CD4-positive, alpha-beta T cell (primary cell): ENCODE measurements at regions not wholly inside any gene's neighbourhood (a gene's known extent, or its start where the extent isn't known, plus 50 kb on each side); places are given as distances from the start of the nearest gene placed in this dataset.

Source experiments
- ATAC-seq: fragments of 200-7000 bp; cut with Tn5 transposase; one replicate; pipeline ENCODE4 v1.10.0; 2022; ENCODE audit warnings: mild to moderate bottlenecking; ENCODE audit not compliant: poor library complexity
- CTCF ChIA-PET: fragments of 350-600 bp; sonication (Branson Sonifier 250); formaldehyde crosslinking; loops from one replicate; lab custom pipeline; 2021; ENCODE audit warnings: antibody characterized with exemption, inconsistent platforms; lab: Charles Lee
- POLR2A ChIA-PET: fragments of 350-600 bp; sonication (Branson Sonifier 250); formaldehyde crosslinking; loops from one replicate; lab custom pipeline; 2021; ENCODE audit warnings: antibody characterized with exemption, inconsistent platforms; lab: Charles Lee
- DNase-seq, 14 experiments: peaks; one replicate each; pipeline ENCODE4 v3.0.0-alpha.2; 2013 to 2020; ENCODE audit warnings: mixed read lengths in 2 of 14
- H3K27ac ChIP-seq, 2 donors: one replicate each; pipeline versions ENCODE4 v1.5.1 to v1.7.0; 2013; ENCODE audit warnings: low read length in 2 of 2, low read depth in 1 of 2, mild to moderate bottlenecking in 1 of 2
- H3K27me3 ChIP-seq, 2 experiments: 1 replicate in 1 of 2; 2 replicates in 1 of 2; pipeline versions ENCODE4 v1.6.1 to v1.7.0; 2013; ENCODE audit warnings: low read length in 2 of 2, control low read depth in 1 of 2, mild to moderate bottlenecking in 1 of 2, moderate library complexity in 1 of 2; ENCODE audit not compliant: insufficient read depth in 2 of 2, control insufficient read depth in 1 of 2
- H3K36me3 ChIP-seq: one replicate; pipeline ENCODE4 v1.6.1; 2013; ENCODE audit warnings: low read length, control low read depth; ENCODE audit not compliant: insufficient read depth
- H3K4me1 ChIP-seq: one replicate; pipeline ENCODE4 v1.6.1; 2013; ENCODE audit warnings: low read length, control low read depth; ENCODE audit not compliant: insufficient read depth
- H3K4me3 ChIP-seq: one replicate; pipeline ENCODE4 v1.5.1; 2013; ENCODE audit warnings: mild to moderate bottlenecking, low read length, moderate library complexity
- H3K9me3 ChIP-seq, 2 experiments: 1 replicate in 1 of 2; 2 replicates in 1 of 2; pipeline versions ENCODE4 v1.6.1 to v1.7.0; 2013; ENCODE audit warnings: low read length in 2 of 2, mild to moderate bottlenecking in 2 of 2, control low read depth in 1 of 2, moderate library complexity in 1 of 2; ENCODE audit not compliant: control insufficient read depth in 1 of 2, insufficient read depth in 1 of 2
- H3K27ac Mint-ChIP-seq: one replicate; pipeline ENCODE4 v1.8.0; 2020; ENCODE audit warnings: mixed read lengths
- H3K27me3 Mint-ChIP-seq: one replicate; pipeline ENCODE4 v1.8.0; 2021; ENCODE audit warnings: mixed read lengths
- H3K36me3 Mint-ChIP-seq: one replicate; pipeline ENCODE4 v1.8.0; 2021; ENCODE audit warnings: low read depth, mixed read lengths
- H3K4me1 Mint-ChIP-seq: one replicate; pipeline ENCODE4 v1.8.0; 2021; ENCODE audit warnings: low read depth, mixed read lengths
- H3K4me3 Mint-ChIP-seq: one replicate; pipeline ENCODE4 v1.8.0; 2020; ENCODE audit warnings: mild to moderate bottlenecking, mixed read lengths
- H3K9me3 Mint-ChIP-seq: one replicate; pipeline ENCODE4 v1.8.0; 2020; ENCODE audit warnings: mixed read lengths
- intact Hi-C, 2 experiments: fragments of 100-400 bp; cut with DNase I in 1 of 2; cut with micrococcal nuclease in 1 of 2; formaldehyde crosslinking; loops; one replicate each; pipeline versions ENCODE4 v1.15.1 to v1.9.0; 2023 to 2025; cut with DNase I, micrococcal nuclease
- TF ChIP-seq, protein P1 (sequence below): fragments of 200-600 bp; IDR thresholded peaks from one replicate; pipeline ENCODE4 v1.8.0; 2022; ENCODE audit warnings: antibody characterized with exemption, mild to moderate bottlenecking

DNA sequence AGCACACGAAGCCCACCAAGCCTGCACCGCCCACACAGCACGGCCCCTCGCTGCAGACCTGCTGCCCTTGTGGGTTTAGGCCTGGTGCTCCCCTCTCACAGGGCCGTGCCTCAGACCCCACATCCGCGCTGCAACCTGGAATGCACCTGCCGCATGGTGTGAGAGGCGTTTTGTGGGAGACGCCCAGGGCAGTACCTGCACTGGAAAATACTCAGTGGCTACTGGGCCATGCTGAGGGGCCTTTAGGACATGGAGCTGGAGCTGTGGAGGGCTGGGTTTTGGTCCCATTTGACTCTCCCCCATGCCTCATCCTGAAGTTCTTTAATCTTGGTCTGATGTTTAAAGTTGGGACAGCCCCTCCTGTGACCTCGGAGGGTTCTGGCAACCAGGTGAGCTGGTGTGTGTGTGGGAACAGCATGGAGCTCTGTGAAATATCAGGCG, 116.3 kb downstream of the ERMARD start:
- ChIA-PET CTCF (no interaction called here), POLR2A (no interaction called here)
- Mint-ChIP-seq H3K27me3 (no peaks in the 10 kb centered on the region), H3K4me3 (no peak overlapping the region), H3K36me3 (no peaks in the 10 kb centered on the region), H3K27ac (no peak overlapping the region), H3K4me1 (peaks cover 5% of the 10 kb centered on the region), H3K9me3 (no peaks in the 10 kb centered on the region)
- DNase-seq (no peak), ATAC-seq (no peak)
- H3K27me3 ChIP-seq, result no peaks in the 10 kb centered on the region
- no peak overlapping the region for H3K27ac ChIP-seq
- intact Hi-C loops, result no loop called here
- no peaks in the 10 kb centered on the region for H3K36me3 ChIP-seq
- H3K4me3 ChIP-seq, result no peak overlapping the region
- peaks cover 32% of the 10 kb centered on the region for H3K4me1 ChIP-seq
- TF ChIP-seq, protein P1, sequence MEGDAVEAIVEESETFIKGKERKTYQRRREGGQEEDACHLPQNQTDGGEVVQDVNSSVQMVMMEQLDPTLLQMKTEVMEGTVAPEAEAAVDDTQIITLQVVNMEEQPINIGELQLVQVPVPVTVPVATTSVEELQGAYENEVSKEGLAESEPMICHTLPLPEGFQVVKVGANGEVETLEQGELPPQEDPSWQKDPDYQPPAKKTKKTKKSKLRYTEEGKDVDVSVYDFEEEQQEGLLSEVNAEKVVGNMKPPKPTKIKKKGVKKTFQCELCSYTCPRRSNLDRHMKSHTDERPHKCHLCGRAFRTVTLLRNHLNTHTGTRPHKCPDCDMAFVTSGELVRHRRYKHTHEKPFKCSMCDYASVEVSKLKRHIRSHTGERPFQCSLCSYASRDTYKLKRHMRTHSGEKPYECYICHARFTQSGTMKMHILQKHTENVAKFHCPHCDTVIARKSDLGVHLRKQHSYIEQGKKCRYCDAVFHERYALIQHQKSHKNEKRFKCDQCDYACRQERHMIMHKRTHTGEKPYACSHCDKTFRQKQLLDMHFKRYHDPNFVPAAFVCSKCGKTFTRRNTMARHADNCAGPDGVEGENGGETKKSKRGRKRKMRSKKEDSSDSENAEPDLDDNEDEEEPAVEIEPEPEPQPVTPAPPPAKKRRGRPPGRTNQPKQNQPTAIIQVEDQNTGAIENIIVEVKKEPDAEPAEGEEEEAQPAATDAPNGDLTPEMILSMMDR, result no peak
- H3K9me3 ChIP-seq, result no peaks in the 10 kb centered on the region

DNA sequence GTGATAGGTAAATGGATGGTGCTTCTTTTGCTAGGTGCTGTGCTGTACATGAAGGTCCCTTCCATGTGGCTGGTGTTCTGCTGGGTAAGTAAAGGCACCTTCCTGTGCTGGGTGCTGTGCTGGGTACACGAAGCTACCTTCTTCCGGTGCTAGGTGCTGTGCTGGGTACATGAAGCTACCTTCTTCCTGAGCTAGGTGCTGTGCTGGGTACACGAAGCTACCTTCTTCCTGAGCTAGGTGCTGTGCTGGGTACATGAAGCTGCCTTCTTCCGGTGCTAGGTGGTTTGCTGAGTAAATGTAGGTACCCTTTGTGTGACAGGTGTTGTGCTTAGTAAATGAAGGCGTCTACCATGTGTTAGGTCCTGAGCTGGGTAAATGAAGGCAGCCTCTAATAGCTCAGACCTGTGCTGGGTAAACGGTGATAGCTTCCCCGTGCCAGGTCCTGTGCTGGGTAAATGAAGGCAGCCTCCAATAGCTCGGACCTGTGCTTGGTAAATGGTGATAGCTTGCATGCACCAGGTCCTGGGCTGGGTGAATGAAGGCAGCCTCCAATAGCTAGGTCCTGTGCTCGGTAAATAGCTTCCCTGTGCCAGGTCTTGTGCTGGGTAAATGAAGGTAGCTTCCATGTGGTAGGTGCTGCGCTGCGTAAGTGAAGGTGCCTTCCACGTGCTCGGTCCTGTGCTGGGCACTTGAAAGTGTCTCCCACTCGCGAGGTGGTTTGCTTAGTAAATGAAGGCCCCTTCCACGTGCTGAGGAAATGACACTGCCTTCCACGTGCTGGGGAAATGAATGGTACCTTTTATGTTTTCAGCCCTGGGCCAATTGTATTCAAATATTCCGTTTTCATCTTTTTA, 115.5 kb downstream of the ERMARD start:
- H3K4me3 ChIP-seq, result no peak overlapping the region
- no peaks in the 10 kb centered on the region for H3K27me3 ChIP-seq
- H3K4me1 ChIP-seq, result peaks cover 40% of the 10 kb centered on the region
- H3K9me3 Mint-ChIP-seq, result no peaks in the 10 kb centered on the region
- intact Hi-C loops, result no loop called here
- H3K27me3 Mint-ChIP-seq, result no peaks in the 10 kb centered on the region
- H3K4me1 Mint-ChIP-seq, result peaks cover 9% of the 10 kb centered on the region
- ChIA-PET CTCF (no interaction called here), POLR2A (no interaction called here)
- H3K4me3 Mint-ChIP-seq, result no peak overlapping the region
- ATAC-seq (no peak), DNase-seq (no peak)
- no peak overlapping the region for H3K27ac Mint-ChIP-seq
- H3K36me3 Mint-ChIP-seq, result no peaks in the 10 kb centered on the region
- H3K36me3 ChIP-seq, result no peaks in the 10 kb centered on the region
- H3K27ac ChIP-seq, result no peak overlapping the region
- H3K9me3 ChIP-seq, result no peaks in the 10 kb centered on the region
- TF ChIP-seq, protein P1, result no peak

DNA sequence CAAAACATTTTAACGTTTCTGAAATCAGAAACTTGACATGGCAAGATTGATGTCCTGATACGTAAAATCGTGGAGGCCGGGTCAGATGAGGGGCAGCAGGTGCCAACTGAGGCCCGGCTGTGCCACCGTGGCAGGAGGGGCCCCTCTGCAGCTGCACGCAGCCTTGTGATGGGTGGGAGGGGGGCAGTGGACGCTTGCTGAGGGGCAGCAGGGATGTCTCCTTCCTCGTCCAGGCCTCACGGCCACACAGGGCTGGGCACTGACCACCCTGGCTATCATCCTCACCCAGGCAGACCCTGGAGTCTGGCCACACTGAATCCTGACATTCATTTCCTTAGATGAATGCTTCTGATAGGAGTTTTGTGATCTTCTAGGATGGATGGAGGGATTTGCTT, 114.7 kb downstream of the ERMARD start:
- H3K4me1 Mint-ChIP-seq, result peaks cover 16% of the 10 kb centered on the region
- no peaks in the 10 kb centered on the region for H3K36me3 ChIP-seq
- no peak overlapping the region for H3K27ac Mint-ChIP-seq
- no peaks in the 10 kb centered on the region for H3K36me3 Mint-ChIP-seq
- intact Hi-C loops, result no loop called here
- H3K27me3 ChIP-seq, result no peaks in the 10 kb centered on the region
- ATAC-seq (no peak), DNase-seq (no peak)
- H3K4me1 ChIP-seq, result peaks cover 47% of the 10 kb centered on the region
- ChIA-PET CTCF (no interaction called here), POLR2A (no interaction called here)
- no peak overlapping the region for H3K4me3 ChIP-seq
- no peaks in the 10 kb centered on the region for H3K9me3 Mint-ChIP-seq
- TF ChIP-seq, protein P1, result no peak
- H3K9me3 ChIP-seq, result no peaks in the 10 kb centered on the region
- H3K27me3 Mint-ChIP-seq, result no peaks in the 10 kb centered on the region
- H3K27ac ChIP-seq, result no peak overlapping the region
- H3K4me3 Mint-ChIP-seq, result no peak overlapping the region
